Mesenchymal stem cell (in vitro differentiated cells and primary cell): ENCODE measurements at regions not wholly inside any gene's neighbourhood (a gene's known extent, or its start where the extent isn't known, plus 50 kb on each side); places are given as distances from the start of the nearest gene placed in this dataset.

Experiments used
- DNase-seq: peaks from one replicate; pipeline ENCODE4 v3.0.0-alpha.2; 2013
- H2AFZ ChIP-seq: one replicate; pipeline ENCODE4 v1.6.1; 2013; ENCODE audit warnings: low read depth, mild to moderate bottlenecking, control low read depth, inconsistent platforms, low read length, moderate library complexity
- H2AK5ac ChIP-seq: 2 replicates; pipeline ENCODE4 v1.6.1; 2013; ENCODE audit warnings: low read length, moderate library complexity, mild to moderate bottlenecking, inconsistent platforms; ENCODE audit not compliant: severe bottlenecking
- H2BK120ac ChIP-seq: one replicate; pipeline ENCODE4 v1.6.1; 2013; ENCODE audit warnings: low read depth, mild to moderate bottlenecking, inconsistent platforms, low read length, moderate library complexity
- H2BK12ac ChIP-seq, 2 experiments: one replicate each; pipeline ENCODE4 v1.6.1; 2013; ENCODE audit warnings: inconsistent platforms in 2 of 2, low read length in 2 of 2, mild to moderate bottlenecking in 2 of 2, moderate library complexity in 2 of 2, control low read depth in 1 of 2
- H2BK15ac ChIP-seq: one replicate; pipeline ENCODE4 v1.6.1; 2013; ENCODE audit warnings: mild to moderate bottlenecking, low read depth, inconsistent platforms; ENCODE audit not compliant: poor library complexity, severe bottlenecking
- H2BK5ac ChIP-seq: 2 replicates; pipeline ENCODE4 v1.6.1; 2013; ENCODE audit warnings: low read depth, mild to moderate bottlenecking, low read length, control low read depth, inconsistent platforms; ENCODE audit not compliant: poor library complexity, severe bottlenecking
- H3K14ac ChIP-seq, 2 experiments: one replicate each; pipeline ENCODE4 v1.6.1; 2013; ENCODE audit warnings: inconsistent platforms in 2 of 2, low read length in 2 of 2, control low read depth in 1 of 2, mild to moderate bottlenecking in 1 of 2, moderate library complexity in 1 of 2
- H3K18ac ChIP-seq, 2 experiments: one replicate each; pipeline ENCODE4 v1.6.1; 2013; ENCODE audit warnings: inconsistent platforms in 2 of 2, low read length in 2 of 2, control low read depth in 1 of 2, low read depth in 1 of 2, mild to moderate bottlenecking in 1 of 2
- H3K23ac ChIP-seq, 2 experiments: one replicate each; pipeline ENCODE4 v1.6.1; 2013; ENCODE audit warnings: inconsistent platforms in 2 of 2, low read length in 2 of 2, mild to moderate bottlenecking in 2 of 2, moderate library complexity in 2 of 2, control low read depth in 1 of 2
- H3K27ac ChIP-seq: 2 replicates; pipeline ENCODE4 v1.5.1; 2013; ENCODE audit warnings: mild to moderate bottlenecking, moderate library complexity, low read length, control low read depth, inconsistent platforms; ENCODE audit not compliant: poor library complexity, severe bottlenecking
- H3K27me3 ChIP-seq, 2 experiments: 2 replicates each; pipeline versions ENCODE4 v1.6.1 to v1.7.0; 2013; ENCODE audit warnings: low read length in 2 of 2, mild to moderate bottlenecking in 2 of 2, moderate library complexity in 2 of 2, control low read depth in 1 of 2, inconsistent platforms in 1 of 2; ENCODE audit not compliant: control insufficient read depth in 1 of 2, insufficient read depth in 1 of 2
- H3K36me3 ChIP-seq, 2 experiments: 2 replicates each; pipeline versions ENCODE4 v1.6.1 to v1.7.0; 2013; ENCODE audit warnings: low read length in 2 of 2, control low read depth in 1 of 2, inconsistent platforms in 1 of 2, low read depth in 1 of 2, mild to moderate bottlenecking in 1 of 2; ENCODE audit not compliant: insufficient read depth in 2 of 2, control insufficient read depth in 1 of 2
- H3K4ac ChIP-seq, 2 experiments: one replicate each; pipeline ENCODE4 v1.6.1; 2013; ENCODE audit warnings: inconsistent platforms in 2 of 2, low read length in 2 of 2, mild to moderate bottlenecking in 2 of 2, moderate library complexity in 2 of 2, control low read depth in 1 of 2, low read depth in 1 of 2
- H3K4me1 ChIP-seq: 2 replicates; pipeline ENCODE4 v1.6.1; 2013; ENCODE audit warnings: low read depth, low read length, control low read depth; ENCODE audit not compliant: control insufficient read depth, insufficient read depth
- H3K4me2 ChIP-seq: 2 replicates; pipeline ENCODE4 v1.6.1; 2013; ENCODE audit warnings: low read length, mild to moderate bottlenecking, inconsistent platforms; ENCODE audit not compliant: poor library complexity, severe bottlenecking
- H3K4me3 ChIP-seq, 2 experiments: 2 replicates each; pipeline versions ENCODE4 v1.5.1 to v1.7.0; 2013; ENCODE audit warnings: low read length in 2 of 2, mild to moderate bottlenecking in 2 of 2, control low read depth in 1 of 2, low read depth in 1 of 2; ENCODE audit not compliant: insufficient read depth in 1 of 2
- H3K79me1 ChIP-seq: replicated peaks from 2 replicates; pipeline ENCODE4 v1.6.1; 2013; ENCODE audit warnings: mild to moderate bottlenecking, control low read depth, low read length, inconsistent platforms; ENCODE audit not compliant: poor library complexity, severe bottlenecking
- H3K9ac ChIP-seq: 2 replicates; pipeline ENCODE4 v1.7.0; 2013; ENCODE audit warnings: mild to moderate bottlenecking, low read length, moderate library complexity
- H3K9me3 ChIP-seq: 2 replicates; pipeline ENCODE4 v1.7.0; 2013; ENCODE audit warnings: mild to moderate bottlenecking, low read length; ENCODE audit not compliant: control insufficient read depth
- H4K8ac ChIP-seq: one replicate; pipeline ENCODE4 v1.6.1; 2013; ENCODE audit warnings: inconsistent platforms, mild to moderate bottlenecking, low read length, moderate library complexity
- H4K91ac ChIP-seq: one replicate; pipeline ENCODE4 v1.6.1; 2013; ENCODE audit warnings: mild to moderate bottlenecking, low read length, inconsistent platforms
- WGBS: methylation state at CpG from one replicate; pipeline ENCODE4 v1.1.7; 2013; ENCODE audit warnings: mixed read lengths; 5-methylcytosine and 5-hydroxymethylcytosine counted together

- Histone ChIP-seq H3K27me3 (peaks cover 0 to 2% of the 10 kb centered on the region in 2 experiments), H3K4me3 (no peak overlapping the region), H2AFZ (no peak overlapping the region), H3K18ac (no peak overlapping the region), H3K27ac (no peak overlapping the region), H4K8ac (no peak overlapping the region), H2BK12ac (no peak overlapping the region), H3K14ac (no peak overlapping the region), H2BK120ac (no peak overlapping the region), H2AK5ac (no peak overlapping the region), H3K4me2 (no peak overlapping the region), H4K91ac (no peak overlapping the region), H3K4ac (no peak overlapping the region), H3K9ac (no peak overlapping the region), H3K79me1 (no peaks in the 10 kb centered on the region), H3K4me1 (no peaks in the 10 kb centered on the region), H2BK15ac (no peak overlapping the region), H3K36me3 (no peaks in the 10 kb centered on the region), H2BK5ac (no peak overlapping the region), H3K9me3 (no peaks in the 10 kb centered on the region), H3K23ac (no peak overlapping the region)
- DNase-seq = no peak
- 85% methylated on average over 8 of the region's 9 CpGs for WGBS
Measured at GRCh38 chr2:22901471-22902179, 483.4 kb upstream of the KLHL29 start.

- 74% methylated on average over 5 of the region's 5 CpGs for WGBS
Measured at GRCh38 chr2:22902180-22902550, 482.8 kb upstream of the KLHL29 start.

GRCh38 chr2:22902662-22903165 is 482.3 kb upstream of the KLHL29 start:
- Histone ChIP-seq H3K79me1 (no peaks in the 10 kb centered on the region), H3K27ac (no peak overlapping the region), H3K18ac (no peak overlapping the region), H2BK5ac (no peak overlapping the region), H2BK15ac (no peak overlapping the region), H2AFZ (no peak overlapping the region), H4K8ac (no peak overlapping the region), H4K91ac (no peak overlapping the region), H2AK5ac (no peak overlapping the region), H3K9me3 (no peaks in the 10 kb centered on the region), H3K4me1 (no peaks in the 10 kb centered on the region), H2BK120ac (no peak overlapping the region), H3K23ac (no peak overlapping the region), H2BK12ac (no peak overlapping the region), H3K4me2 (no peak overlapping the region), H3K9ac (no peak overlapping the region), H3K36me3 (no peaks in the 10 kb centered on the region), H3K4ac (no peak overlapping the region), H3K4me3 (no peak overlapping the region), H3K14ac (no peak overlapping the region), H3K27me3 (peaks cover 0 to 3% of the 10 kb centered on the region in 2 experiments)
- no peak for DNase-seq
- WGBS = 81% methylated on average over 5 of the region's 6 CpGs

More at GRCh38 chr2:22902180-22902550, 482.8 kb upstream of the KLHL29 start:
- no peak for DNase-seq
- Histone ChIP-seq H3K27me3 (peaks cover 0 to 3% of the 10 kb centered on the region in 2 experiments), H3K23ac (no peak overlapping the region), H2BK15ac (no peak overlapping the region), H3K4me2 (no peak overlapping the region), H3K18ac (no peak overlapping the region), H2AK5ac (no peak overlapping the region), H4K91ac (no peak overlapping the region), H3K4me1 (no peaks in the 10 kb centered on the region), H3K79me1 (no peaks in the 10 kb centered on the region), H3K9ac (no peak overlapping the region), H3K9me3 (no peaks in the 10 kb centered on the region), H2BK12ac (no peak overlapping the region), H3K27ac (no peak overlapping the region), H4K8ac (no peak overlapping the region), H2AFZ (no peak overlapping the region), H3K4ac (no peak overlapping the region), H3K4me3 (no peak overlapping the region), H3K14ac (no peak overlapping the region), H3K36me3 (no peaks in the 10 kb centered on the region), H2BK120ac (no peak overlapping the region), H2BK5ac (no peak overlapping the region)

GRCh38 chr2:22903616-22904015 is 481.4 kb upstream of the KLHL29 start:
- Histone ChIP-seq H3K27ac (no peak overlapping the region), H2AFZ (no peak overlapping the region), H2BK5ac (no peak overlapping the region), H3K23ac (no peak overlapping the region), H3K18ac (no peak overlapping the region), H3K4me3 (no peak overlapping the region), H2BK15ac (no peak overlapping the region), H3K79me1 (no peaks in the 10 kb centered on the region), H2BK12ac (no peak overlapping the region), H3K4me2 (no peak overlapping the region), H3K14ac (no peak overlapping the region), H2BK120ac (no peak overlapping the region), H3K36me3 (no peaks in the 10 kb centered on the region), H4K91ac (no peak overlapping the region), H3K27me3 (peaks cover 0 to 3% of the 10 kb centered on the region in 2 experiments), H4K8ac (no peak overlapping the region), H3K9ac (no peak overlapping the region), H3K4me1 (no peaks in the 10 kb centered on the region), H2AK5ac (no peak overlapping the region), H3K9me3 (no peaks in the 10 kb centered on the region), H3K4ac (no peak overlapping the region)
- no peak for DNase-seq
- 21% methylated on average over 1 of the region's 1 CpG for WGBS
